GM12873 (cell line): ENCODE measurements at regions not wholly inside any gene's neighbourhood (a gene's known extent, or its start where the extent isn't known, plus 50 kb on each side); places are given as distances from the start of the nearest gene placed in this dataset.

Source experiments
- CTCF ChIP-seq: IDR thresholded peaks from 2 replicates; pipeline ENCODE4 v1.5.1; 2012; ENCODE audit warnings: low read depth, mild to moderate bottlenecking, moderate library complexity, low read length, control low read depth; ENCODE audit not compliant: insufficient read depth; ENCODE audit errors: missing control alignments

GRCh38 chr5:124467745-124468144, 278.7 kb downstream of the ZNF608 start:
- TF ChIP-seq CTCF: no peak

- TF ChIP-seq CTCF: no peak
Observed at GRCh38 chr5:124466011-124466410, 280.4 kb downstream of the ZNF608 start.

- no peak for TF ChIP-seq CTCF
Observed at GRCh38 chr5:124463851-124464250, 282.6 kb downstream of the ZNF608 start.

GRCh38 chr5:124462751-124463150, 283.7 kb downstream of the ZNF608 start:
- no peak for TF ChIP-seq CTCF

GRCh38 chr5:124461941-124462340, 284.5 kb downstream of the ZNF608 start:
- no peak for TF ChIP-seq CTCF

- TF ChIP-seq CTCF: no peak
Observed at GRCh38 chr5:124461157-124461556, 285.3 kb downstream of the ZNF608 start.

GRCh38 chr5:124460642-124461041, 285.8 kb downstream of the ZNF608 start:
- no peak for TF ChIP-seq CTCF
